H1 (cell line): ENCODE measurements at regions not wholly inside any gene's neighbourhood (a gene's known extent, or its start where the extent isn't known, plus 50 kb on each side); places are given as distances from the start of the nearest gene placed in this dataset.

Source experiments
- BCL11A ChIP-seq, 2 experiments: IDR thresholded peaks; one replicate each; pipeline ENCODE4 v1.6.1; 2011; ENCODE audit warnings: low read depth in 2 of 2, low read length in 2 of 2, mild to moderate bottlenecking in 2 of 2
- CEBPB ChIP-seq: IDR thresholded peaks from 2 replicates; pipeline ENCODE4 v1.6.1; 2012; ENCODE audit warnings: low read depth, low read length
- EZH2 ChIP-seq: fragments of 200-600 bp; sonication (generic); IDR thresholded peaks from 2 replicates; pipeline ENCODE4 v1.7.1; 2012; ENCODE audit warnings: low read depth, mild to moderate bottlenecking, moderate library complexity, low read length, inconsistent platforms; ENCODE audit not compliant: severe bottlenecking
- POLR2A ChIP-seq, 2 experiments: IDR thresholded peaks; 1 replicate in 1 of 2; 2 replicates in 1 of 2; pipeline ENCODE4 v1.6.1; 2011; ENCODE audit warnings: low read depth in 2 of 2, low read length in 2 of 2, mild to moderate bottlenecking in 2 of 2; ENCODE audit errors: control extremely low read depth in 1 of 2
- SRF ChIP-seq: IDR thresholded peaks from 2 replicates; pipeline ENCODE4 v1.6.1; 2011; ENCODE audit warnings: mild to moderate bottlenecking, low read depth, low read length, moderate library complexity
- SUZ12 ChIP-seq: fragments of 200-600 bp; sonication (generic); IDR thresholded peaks from 2 replicates; pipeline ENCODE4 v1.6.1; 2012; ENCODE audit warnings: mild to moderate bottlenecking, inconsistent platforms, low read length, moderate library complexity, mixed read lengths
- TF ChIP-seq, protein P1 (sequence below), 3 experiments: IDR thresholded peaks; 1 replicate in 2 of 3; 2 replicates in 1 of 3; pipeline versions ENCODE4 v1.5.1 to v1.6.1; 2011; ENCODE audit warnings: low read length in 3 of 3, mild to moderate bottlenecking in 3 of 3, inconsistent platforms in 2 of 3, low read depth in 1 of 3, moderate library complexity in 1 of 3; ENCODE audit not compliant: insufficient read depth in 1 of 3; ENCODE audit errors: control extremely low read depth in 1 of 3

DNA sequence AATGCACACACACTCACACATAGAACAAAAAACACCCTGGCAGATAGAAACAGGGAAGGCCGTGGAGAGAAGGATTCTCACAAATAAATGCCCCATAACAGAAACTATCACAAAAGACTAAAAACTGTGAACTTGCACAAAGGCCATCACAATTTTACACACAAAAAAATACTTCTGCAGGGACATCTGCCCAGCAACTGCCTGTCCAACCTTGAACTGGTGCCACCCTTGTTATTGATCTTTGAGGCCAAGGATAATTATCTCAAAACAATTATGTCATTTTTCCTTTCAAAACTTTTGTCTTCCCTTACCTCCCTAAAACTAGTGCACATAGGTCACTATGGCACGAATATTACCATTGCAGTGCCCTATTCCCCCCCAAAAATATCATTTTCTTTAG is 143.8 kb upstream of the KCTD3 start:
- TF ChIP-seq CEBPB (no peak), SRF (no peak), EZH2 (no peak), BCL11A (IDR thresholded peaks at IDR 0.05; ENCODE audit: low read depth in 2 of 2, low read length in 2 of 2) (no peak), POLR2A (IDR thresholded peaks at IDR 0.05; ENCODE audit: control extremely low read depth in 1 of 2, low read depth in 2 of 2, low read length in 2 of 2) (no peak), SUZ12 (no peak)
- TF ChIP-seq, protein P1, sequence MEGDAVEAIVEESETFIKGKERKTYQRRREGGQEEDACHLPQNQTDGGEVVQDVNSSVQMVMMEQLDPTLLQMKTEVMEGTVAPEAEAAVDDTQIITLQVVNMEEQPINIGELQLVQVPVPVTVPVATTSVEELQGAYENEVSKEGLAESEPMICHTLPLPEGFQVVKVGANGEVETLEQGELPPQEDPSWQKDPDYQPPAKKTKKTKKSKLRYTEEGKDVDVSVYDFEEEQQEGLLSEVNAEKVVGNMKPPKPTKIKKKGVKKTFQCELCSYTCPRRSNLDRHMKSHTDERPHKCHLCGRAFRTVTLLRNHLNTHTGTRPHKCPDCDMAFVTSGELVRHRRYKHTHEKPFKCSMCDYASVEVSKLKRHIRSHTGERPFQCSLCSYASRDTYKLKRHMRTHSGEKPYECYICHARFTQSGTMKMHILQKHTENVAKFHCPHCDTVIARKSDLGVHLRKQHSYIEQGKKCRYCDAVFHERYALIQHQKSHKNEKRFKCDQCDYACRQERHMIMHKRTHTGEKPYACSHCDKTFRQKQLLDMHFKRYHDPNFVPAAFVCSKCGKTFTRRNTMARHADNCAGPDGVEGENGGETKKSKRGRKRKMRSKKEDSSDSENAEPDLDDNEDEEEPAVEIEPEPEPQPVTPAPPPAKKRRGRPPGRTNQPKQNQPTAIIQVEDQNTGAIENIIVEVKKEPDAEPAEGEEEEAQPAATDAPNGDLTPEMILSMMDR (IDR thresholded peaks at IDR 0.05; ENCODE audit: control extremely low read depth in 1 of 3, insufficient read depth in 1 of 3, low read depth in 1 of 3, low read length in 3 of 3): no peak
